Skeletal muscle satellite cell (primary cell): ENCODE measurements at regions not wholly inside any gene's neighbourhood (a gene's known extent, or its start where the extent isn't known, plus 50 kb on each side); places are given as distances from the start of the nearest gene placed in this dataset.

ENCODE experiments used
- H3K27me3 ChIP-seq: 2 replicates; pipeline ENCODE4 v1.7.0; 2013; ENCODE audit warnings: low read length; ENCODE audit not compliant: control insufficient read depth, insufficient read depth
- H3K36me3 ChIP-seq: 2 replicates; pipeline ENCODE4 v1.7.0; 2013; ENCODE audit warnings: mild to moderate bottlenecking, control low read depth, low read length; ENCODE audit not compliant: insufficient read depth
- H3K4me1 ChIP-seq: 2 replicates; pipeline ENCODE4 v1.7.0; 2013; ENCODE audit warnings: low read length; ENCODE audit not compliant: control insufficient read depth, insufficient read depth
- H3K4me2 ChIP-seq: 2 replicates; pipeline ENCODE4 v1.7.0; 2013; ENCODE audit warnings: mild to moderate bottlenecking, low read length
- H3K4me3 ChIP-seq: 2 replicates; pipeline ENCODE4 v1.7.0; 2013; ENCODE audit warnings: low read length
- H3K9ac ChIP-seq: 2 replicates; pipeline ENCODE4 v1.7.0; 2013; ENCODE audit warnings: mild to moderate bottlenecking, low read depth, low read length, moderate library complexity
- H3K9me3 ChIP-seq: replicated peaks from 2 replicates; pipeline ENCODE4 v1.7.0; 2013; ENCODE audit warnings: mild to moderate bottlenecking, control low read depth, low read length

- no peak overlapping the region for H3K9ac ChIP-seq
- H3K4me2 ChIP-seq, result no peak overlapping the region
- H3K4me1 ChIP-seq, result peaks cover 2% of the 10 kb centered on the region
Measured at GRCh38 chr2:191516260-191516659, 161.7 kb upstream of the NABP1 start.

DNA sequence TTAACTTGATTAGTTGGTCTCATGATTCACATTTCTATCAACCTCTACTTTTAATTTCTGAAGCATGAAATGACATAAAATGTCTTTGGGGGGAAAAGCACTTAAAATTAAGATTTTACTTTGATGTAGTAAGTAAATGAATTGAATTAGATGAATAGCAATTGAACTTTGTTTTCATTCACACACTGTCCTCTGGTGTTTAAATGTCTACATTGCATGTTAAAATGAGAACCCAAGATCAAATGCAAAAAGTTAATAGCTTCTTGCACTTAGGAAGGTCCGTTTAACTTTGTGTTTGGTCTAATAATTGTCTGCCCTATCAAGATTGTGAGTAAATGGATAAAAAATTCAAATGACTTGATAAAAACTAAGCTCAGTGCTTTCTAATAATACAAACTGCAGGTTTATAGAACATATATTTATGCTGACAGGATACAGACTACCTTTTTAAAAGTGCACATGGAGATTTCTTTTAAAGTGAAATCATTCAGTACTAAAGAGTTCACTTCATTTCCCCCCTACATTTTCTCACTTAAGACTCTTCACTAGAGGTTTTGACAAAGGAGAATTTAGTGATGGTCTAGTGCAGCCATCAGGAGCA is 156.2 kb upstream of the NABP1 start:
- Histone ChIP-seq H3K4me2 (no peak overlapping the region), H3K9me3 (no peaks in the 10 kb centered on the region), H3K9ac (no peak overlapping the region), H3K4me1 (no peaks in the 10 kb centered on the region), H3K4me3 (no peak overlapping the region), H3K36me3 (no peaks in the 10 kb centered on the region), H3K27me3 (no peaks in the 10 kb centered on the region)

More at GRCh38 chr2:191516260-191516659, 161.7 kb upstream of the NABP1 start:
- Histone ChIP-seq H3K27me3 (no peaks in the 10 kb centered on the region), H3K36me3 (no peaks in the 10 kb centered on the region), H3K4me3 (no peak overlapping the region), H3K9me3 (no peaks in the 10 kb centered on the region)

DNA sequence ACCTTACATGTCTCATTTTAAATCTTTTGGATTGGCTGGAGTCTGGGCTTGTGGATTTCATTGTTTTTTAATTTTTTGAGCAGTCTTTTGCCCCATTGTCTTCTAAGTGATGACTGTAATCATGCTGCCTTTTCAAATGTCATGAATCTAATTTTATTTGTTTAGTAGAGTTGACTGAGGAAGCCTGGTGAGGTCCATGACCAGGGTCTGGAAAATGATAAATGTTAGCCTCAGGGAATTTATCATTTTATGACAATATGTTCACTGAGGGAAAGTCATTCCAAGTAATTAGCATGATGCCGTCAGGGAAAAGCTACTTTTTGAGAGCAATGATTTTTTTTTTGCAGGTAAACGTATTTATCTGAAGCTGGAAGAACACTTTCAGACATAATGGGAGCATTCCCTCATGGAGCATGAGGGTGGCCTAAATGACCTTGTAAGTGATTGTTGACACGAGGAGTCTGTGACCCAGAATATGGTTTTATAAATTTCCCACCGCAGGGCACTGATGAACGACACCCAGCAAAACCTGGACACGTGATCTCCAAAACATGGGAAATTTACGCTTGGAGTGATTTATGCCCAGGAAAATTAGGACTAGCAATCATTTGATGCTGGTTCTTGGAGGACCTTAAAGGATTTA is 155.3 kb upstream of the NABP1 start:
- Histone ChIP-seq H3K9me3 (no peaks in the 10 kb centered on the region), H3K4me1 (no peaks in the 10 kb centered on the region), H3K27me3 (no peaks in the 10 kb centered on the region), H3K4me3 (no peak overlapping the region), H3K36me3 (no peaks in the 10 kb centered on the region), H3K4me2 (no peak overlapping the region), H3K9ac (no peak overlapping the region)

DNA sequence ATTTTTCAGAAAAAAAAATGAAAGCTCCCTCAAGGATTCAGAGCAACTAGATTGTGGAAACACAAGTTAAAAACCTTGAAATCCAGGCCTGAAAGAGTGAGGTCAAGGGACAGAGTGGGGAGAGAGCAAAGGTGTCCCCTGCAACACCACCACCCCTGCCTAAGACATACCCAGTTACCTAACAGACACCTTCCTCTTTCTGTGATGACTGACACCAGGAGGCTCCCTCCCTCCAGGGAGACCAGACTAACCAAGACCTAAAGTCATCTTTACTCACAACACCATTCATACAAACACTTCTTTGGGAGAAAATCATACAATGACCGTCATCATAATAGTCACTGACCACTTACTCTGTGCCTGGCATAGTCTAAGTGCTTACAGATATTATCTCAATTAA is 151.8 kb upstream of the NABP1 start:
- Histone ChIP-seq H3K36me3 (no peaks in the 10 kb centered on the region), H3K4me2 (no peak overlapping the region), H3K9ac (no peak overlapping the region), H3K9me3 (no peaks in the 10 kb centered on the region), H3K4me1 (no peaks in the 10 kb centered on the region), H3K4me3 (no peak overlapping the region), H3K27me3 (no peaks in the 10 kb centered on the region)

DNA sequence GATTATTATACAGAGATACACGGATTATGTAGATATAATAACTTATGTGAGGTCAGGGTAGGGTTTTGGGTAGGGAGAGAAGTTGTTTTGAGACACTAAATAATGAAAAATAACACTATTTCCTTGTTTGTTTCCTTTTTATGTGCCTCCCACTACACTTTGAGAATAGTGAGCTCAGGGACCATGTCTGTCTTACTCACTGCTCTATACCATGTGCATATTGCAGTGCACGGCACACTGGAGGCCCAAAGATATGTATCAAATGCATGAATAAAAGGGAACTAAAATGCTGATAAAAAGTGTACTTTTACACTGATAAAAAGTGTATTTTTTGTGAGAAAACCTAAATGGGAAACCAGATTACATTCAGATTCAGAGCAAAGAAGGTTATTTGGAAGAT is 151.4 kb upstream of the NABP1 start:
- no peaks in the 10 kb centered on the region for H3K4me1 ChIP-seq

DNA sequence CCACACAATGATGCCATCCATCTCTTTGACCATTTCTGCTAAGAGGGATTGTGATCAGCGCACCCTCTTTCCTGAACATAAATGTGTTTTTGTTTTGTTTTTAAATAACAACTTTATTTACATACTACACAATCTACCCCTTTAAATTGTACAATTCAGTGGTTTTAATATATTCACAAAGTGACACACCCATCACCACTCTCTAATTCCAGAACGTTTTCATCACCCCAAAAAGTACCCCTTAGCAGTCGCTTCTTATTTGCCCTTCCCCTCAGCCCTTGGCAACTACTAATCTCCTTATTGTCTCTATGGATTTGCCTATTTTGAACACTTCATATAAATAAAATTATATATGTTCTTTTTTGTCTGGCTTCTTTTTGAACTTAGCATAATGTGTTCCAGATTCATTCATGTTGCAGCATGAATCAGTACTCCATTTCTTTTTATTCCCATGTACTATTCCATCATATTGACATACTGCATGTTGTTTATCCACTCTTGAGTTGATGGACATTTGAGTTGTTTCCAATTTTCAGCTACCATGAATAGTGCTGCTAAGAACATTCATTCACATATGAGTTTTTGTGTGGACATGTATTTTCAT is 150.9 kb upstream of the NABP1 start:
- Histone ChIP-seq H3K4me1 (no peaks in the 10 kb centered on the region), H3K27me3 (no peaks in the 10 kb centered on the region), H3K9me3 (no peaks in the 10 kb centered on the region), H3K4me3 (no peak overlapping the region), H3K4me2 (no peak overlapping the region), H3K36me3 (no peaks in the 10 kb centered on the region), H3K9ac (no peak overlapping the region)

More for the DNA sequence above, 151.4 kb upstream of the NABP1 start:
- Histone ChIP-seq H3K4me2 (no peak overlapping the region), H3K9me3 (no peaks in the 10 kb centered on the region), H3K9ac (no peak overlapping the region), H3K4me3 (no peak overlapping the region), H3K36me3 (no peaks in the 10 kb centered on the region), H3K27me3 (no peaks in the 10 kb centered on the region)

DNA sequence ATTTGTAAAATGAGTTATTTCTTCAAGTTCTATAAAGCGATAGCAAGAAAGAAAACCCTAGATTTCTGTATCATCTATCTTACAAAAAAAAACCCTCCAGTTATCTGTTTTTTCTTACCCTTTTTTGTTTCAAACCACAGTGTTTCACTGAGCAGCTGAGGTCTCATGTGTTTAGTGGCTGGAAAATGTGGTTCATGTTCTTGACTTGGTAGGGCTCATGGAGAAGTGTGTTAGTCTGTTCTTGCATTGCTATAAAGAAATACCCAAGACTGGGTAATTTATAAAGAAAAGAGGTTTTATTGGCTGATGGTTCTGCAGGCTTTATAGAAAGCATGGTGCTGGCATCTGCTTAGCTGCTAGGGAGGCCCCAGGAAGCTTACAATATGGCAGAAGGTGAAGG is 147.3 kb upstream of the NABP1 start:
- Histone ChIP-seq H3K4me1 (no peaks in the 10 kb centered on the region), H3K4me2 (no peak overlapping the region), H3K9me3 (no peaks in the 10 kb centered on the region), H3K36me3 (no peaks in the 10 kb centered on the region), H3K9ac (no peak overlapping the region), H3K27me3 (no peaks in the 10 kb centered on the region), H3K4me3 (no peak overlapping the region)

DNA sequence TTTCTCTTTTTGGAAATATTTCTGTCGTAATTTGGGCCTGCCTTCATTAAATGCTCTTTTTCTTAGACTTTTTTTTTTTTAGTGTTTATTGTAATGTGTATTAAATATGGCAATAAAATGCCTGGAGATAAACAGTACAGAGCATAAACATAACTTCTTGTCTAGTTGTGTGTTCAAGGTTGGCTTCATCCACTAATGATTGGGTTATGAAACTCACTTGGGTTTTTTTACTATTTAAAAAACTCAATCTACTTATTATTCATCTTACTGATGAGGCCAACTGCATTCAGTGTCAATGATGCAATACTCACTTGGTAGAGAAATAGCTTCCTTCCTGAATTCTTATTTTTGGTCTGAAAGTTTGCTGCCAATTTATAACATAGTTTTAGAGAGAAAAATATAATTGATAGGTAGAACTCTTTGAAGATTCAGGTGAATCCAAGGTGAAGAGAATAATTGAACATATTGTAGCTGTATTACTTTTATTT is 144.2 kb upstream of the NABP1 start:
- Histone ChIP-seq H3K9me3 (no peaks in the 10 kb centered on the region), H3K4me2 (no peak overlapping the region), H3K36me3 (no peaks in the 10 kb centered on the region), H3K4me3 (no peak overlapping the region), H3K27me3 (no peaks in the 10 kb centered on the region), H3K4me1 (no peaks in the 10 kb centered on the region), H3K9ac (no peak overlapping the region)

DNA sequence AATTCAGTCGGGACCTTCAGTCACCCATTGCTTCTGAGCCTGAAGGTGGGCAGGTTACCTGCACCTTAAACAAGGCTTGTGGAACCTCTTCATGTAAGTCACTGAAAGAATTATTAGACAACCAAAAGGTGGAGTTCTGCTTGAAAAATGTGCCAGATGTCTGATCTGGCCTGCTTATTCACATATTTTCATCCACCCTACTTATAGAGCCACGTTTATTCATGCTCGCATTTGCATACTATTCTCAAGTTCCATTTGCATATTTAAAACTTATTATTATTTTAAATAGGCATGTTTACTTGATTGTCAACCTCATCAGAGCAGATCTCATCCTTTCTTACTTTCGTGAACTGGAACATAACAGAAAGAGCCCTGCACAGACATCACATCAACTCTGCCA is 140.0 kb upstream of the NABP1 start:
- no peak overlapping the region for H3K4me2 ChIP-seq
- no peak overlapping the region for H3K9ac ChIP-seq
- no peaks in the 10 kb centered on the region for H3K36me3 ChIP-seq
- no peaks in the 10 kb centered on the region for H3K9me3 ChIP-seq
- no peaks in the 10 kb centered on the region for H3K4me1 ChIP-seq
- H3K27me3 ChIP-seq, result no peaks in the 10 kb centered on the region
- H3K4me3 ChIP-seq, result no peak overlapping the region

DNA sequence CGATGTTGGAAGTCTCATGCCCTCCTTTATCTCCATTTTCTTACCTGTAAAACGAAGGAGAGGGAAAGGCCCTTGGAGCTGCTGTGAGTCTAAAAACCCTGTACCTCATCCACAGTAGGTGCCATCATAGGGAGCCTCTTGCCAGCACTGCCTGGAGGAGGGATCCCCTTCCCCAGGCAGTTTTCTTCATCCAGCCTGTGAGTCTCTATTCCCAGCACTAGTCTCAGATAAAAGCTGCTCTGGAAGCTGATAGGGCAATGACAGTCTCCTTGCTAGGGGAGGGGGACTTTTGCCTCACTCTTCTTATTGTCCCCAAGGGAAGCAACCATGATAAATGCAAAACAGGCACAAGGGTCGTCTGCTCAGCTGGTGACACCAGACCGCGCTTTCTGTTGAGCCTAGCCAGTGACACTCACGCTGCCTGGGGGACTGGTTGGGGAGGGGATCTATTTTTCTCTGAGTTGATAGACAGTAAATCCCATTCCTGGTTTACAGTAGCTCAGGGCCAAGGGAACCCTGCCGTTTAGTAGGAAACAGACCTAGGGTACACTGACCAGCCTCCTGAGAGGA is 139.5 kb upstream of the NABP1 start:
- Histone ChIP-seq H3K4me1 (no peaks in the 10 kb centered on the region), H3K4me3 (no peak overlapping the region), H3K9ac (no peak overlapping the region), H3K9me3 (no peaks in the 10 kb centered on the region), H3K36me3 (no peaks in the 10 kb centered on the region), H3K4me2 (no peak overlapping the region), H3K27me3 (no peaks in the 10 kb centered on the region)

- Histone ChIP-seq H3K9me3 (no peaks in the 10 kb centered on the region), H3K27me3 (no peaks in the 10 kb centered on the region), H3K9ac (no peak overlapping the region), H3K4me3 (no peak overlapping the region), H3K36me3 (no peaks in the 10 kb centered on the region), H3K4me1 (no peaks in the 10 kb centered on the region), H3K4me2 (no peak overlapping the region)
Measured at GRCh38 chr2:191539068-191539467, 138.9 kb upstream of the NABP1 start.
